Stimulated activated CD4-positive, alpha-beta T cell treated with anti-CD3 and anti-CD28 coated beads, Interleukin-4, amount 100 ng/mL, for 1 hour (primary cell): ENCODE measurements at regions not wholly inside any gene's neighbourhood (a gene's known extent, or its start where the extent isn't known, plus 50 kb on each side); places are given as distances from the start of the nearest gene placed in this dataset.
"Not testable (repeated sequence)": the region's sequence is repeated elsewhere in the genome, so short reads cannot be mapped to it uniquely, and the experiment has no call there.

Source experiments
- DNase-seq: peaks from one replicate; pipeline ENCODE4 v3.0.0-alpha.2; 2020

- DNase-seq = not testable (repeated sequence)
These were observed 110.4 kb downstream of the PRKAB2 start for GRCh38 chr1:147061880-147062279.

- DNase-seq = no peak
These were observed 115.1 kb downstream of the NBPF12 start for GRCh38 chr1:147053269-147053668.

- DNase-seq = no peak
These were observed 114.6 kb downstream of the NBPF12 start for GRCh38 chr1:147052677-147053076.

GRCh38 chr1:147052143-147052542, 114.0 kb downstream of the NBPF12 start:
- DNase-seq = no peak

GRCh38 chr1:147051136-147051535, 113.0 kb downstream of the NBPF12 start:
- DNase-seq = no peak

- DNase-seq = no peak
These were observed 112.5 kb downstream of the NBPF12 start for GRCh38 chr1:147050654-147051053.

GRCh38 chr1:147046863-147047394, 108.8 kb downstream of the NBPF12 start:
- DNase-seq = not testable (repeated sequence)

- DNase-seq = no peak
These were observed 108.2 kb downstream of the NBPF12 start for GRCh38 chr1:147046189-147046862.
